Activated CD4-positive, alpha-beta T cell treated with anti-CD3 and anti-CD28 coated beads, Interleukin-2, Interleukin-4, amounts not matched to agents 100 ng/mL and 50 ng/mL, durations not matched to agents 16 hours and 8 hours (primary cell): ENCODE measurements at regions not wholly inside any gene's neighbourhood (a gene's known extent, or its start where the extent isn't known, plus 50 kb on each side); places are given as distances from the start of the nearest gene placed in this dataset.
"Not testable (repeated sequence)": the region's sequence is repeated elsewhere in the genome, so short reads cannot be mapped to it uniquely, and the experiment has no call there.

Experiments
- DNase-seq: peaks from one replicate; pipeline ENCODE4 v3.0.0-alpha.2; 2020; ENCODE audit warnings: low spot score

- DNase-seq: no peak
Measured at GRCh38 chr2:118464546-118465265, 376.4 kb downstream of the INSIG2 start.

DNA sequence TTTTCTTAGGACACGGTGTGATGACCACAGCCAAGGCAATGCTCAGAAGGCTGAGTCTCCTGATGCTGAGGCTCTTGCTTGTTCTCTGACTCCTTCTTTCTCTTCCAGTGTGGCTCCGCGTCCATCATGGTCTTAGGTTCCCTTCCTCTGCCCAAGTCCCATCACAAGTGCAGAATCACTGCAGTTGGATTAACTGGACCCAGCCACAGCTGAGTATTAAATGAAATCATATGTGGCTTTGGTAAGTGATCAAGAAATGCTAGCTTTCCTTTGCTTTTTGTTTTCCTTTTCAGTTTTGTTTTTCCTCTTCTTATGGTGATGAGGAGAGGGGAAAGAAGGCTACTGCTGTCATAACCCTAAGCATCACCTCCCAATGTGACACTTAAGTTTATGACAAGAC lies 375.8 kb downstream of the INSIG2 start:
- no peak for DNase-seq

DNA sequence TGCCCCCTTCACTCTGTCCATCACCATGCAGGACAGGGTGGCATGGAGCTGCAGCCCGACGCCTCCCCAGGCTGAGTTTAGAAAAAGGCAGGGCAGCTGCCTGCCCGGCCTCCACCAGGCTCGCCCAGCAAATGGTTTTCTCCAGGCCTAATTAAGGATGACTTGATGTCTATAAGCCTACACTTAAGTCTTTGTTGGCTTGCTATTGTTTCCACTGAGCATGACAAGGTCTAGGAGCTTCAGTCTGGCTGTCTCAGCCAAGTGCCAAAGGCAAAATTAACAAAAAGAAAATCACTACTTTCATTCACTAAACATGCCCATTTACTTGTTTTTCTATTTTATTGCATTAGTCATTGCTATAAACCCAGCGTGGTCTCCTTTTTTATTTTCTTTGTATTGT lies 372.2 kb downstream of the INSIG2 start:
- DNase-seq: no peak

DNA sequence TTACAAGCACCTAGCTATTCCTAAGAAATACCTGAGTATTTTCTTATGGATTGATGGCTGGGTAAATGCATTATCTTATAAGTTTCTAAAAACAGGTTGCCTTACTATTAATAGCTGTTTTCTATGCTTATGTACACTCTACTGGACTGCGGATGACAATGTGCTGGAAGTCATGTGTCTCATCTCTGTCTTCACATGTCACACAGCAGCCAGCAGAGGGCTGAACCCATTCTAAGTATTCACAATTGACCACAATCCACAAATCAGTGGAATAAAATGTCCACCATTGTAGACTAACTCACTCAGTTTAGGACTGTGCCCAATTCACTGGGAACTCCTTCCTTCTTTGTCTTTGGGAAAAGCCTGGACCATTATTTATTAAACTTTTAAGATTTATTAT lies 371.2 kb downstream of the INSIG2 start:
- no peak for DNase-seq

DNA sequence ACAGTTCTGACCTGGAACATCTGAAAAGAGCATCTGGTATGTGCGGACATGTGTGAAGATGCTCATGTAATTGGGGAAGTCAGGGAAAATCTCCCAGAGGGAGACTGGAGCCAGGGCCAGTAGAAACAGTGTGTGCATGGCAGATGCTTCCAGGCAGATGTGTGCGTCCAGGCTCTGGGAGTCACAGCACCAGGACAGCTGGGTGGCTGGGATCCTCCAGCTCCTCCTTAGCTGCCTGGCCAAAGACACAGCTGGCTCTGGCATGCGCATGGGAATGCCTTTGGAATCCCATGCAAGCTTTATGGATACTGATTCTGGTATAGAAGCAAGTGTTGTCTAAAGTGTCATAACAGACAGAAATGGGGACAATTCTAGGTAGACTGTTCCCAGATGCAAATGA lies 369.7 kb downstream of the INSIG2 start:
- DNase-seq: no peak

GRCh38 chr2:118449401-118449800 lies 361.1 kb downstream of the INSIG2 start:
- no peak for DNase-seq

DNA sequence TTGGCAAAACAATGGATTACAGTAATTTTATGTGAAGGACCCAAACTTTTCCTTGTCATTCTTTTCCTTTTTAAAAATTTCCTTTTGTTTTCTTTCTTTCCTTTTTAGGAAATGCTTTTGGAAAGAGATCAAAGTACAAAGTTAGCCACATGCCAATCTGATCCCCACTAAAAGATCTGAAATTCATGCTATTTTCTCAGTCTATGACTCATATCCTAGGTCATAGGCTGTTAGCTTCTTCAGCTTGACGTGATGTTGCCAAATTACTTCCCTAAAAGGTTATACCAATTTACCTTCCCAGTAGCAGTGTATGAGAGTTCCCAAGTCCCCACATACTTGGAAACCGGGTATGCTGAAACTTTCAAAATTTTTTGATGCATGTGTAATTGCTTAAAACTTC lies 355.3 kb downstream of the INSIG2 start:
- DNase-seq: no peak

- DNase-seq: no peak
Measured at GRCh38 chr2:118442996-118443553, 354.8 kb downstream of the INSIG2 start.

DNA sequence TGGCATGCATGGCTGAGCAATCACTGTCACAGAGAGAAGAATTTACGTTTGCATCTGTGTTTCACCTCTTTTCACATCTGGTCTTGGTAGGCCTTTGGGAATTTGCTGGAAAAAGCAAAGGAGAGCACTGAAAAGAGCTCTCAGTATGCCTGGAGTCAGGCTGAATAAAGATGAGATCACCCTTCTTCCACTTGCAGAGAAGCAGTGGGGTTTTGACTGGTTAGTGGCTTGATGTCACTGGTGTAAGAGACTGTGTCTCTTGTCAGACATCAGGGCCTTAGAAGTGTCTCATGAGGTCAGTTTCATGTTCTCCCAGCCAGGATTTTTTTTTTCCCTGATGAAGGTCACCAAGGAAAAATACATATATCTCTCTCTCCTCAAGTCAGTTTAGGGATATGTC lies 353.8 kb downstream of the INSIG2 start:
- no peak for DNase-seq

GRCh38 chr2:118440404-118441098 lies 352.3 kb downstream of the INSIG2 start:
- DNase-seq: no peak

GRCh38 chr2:118437501-118437900 lies 349.2 kb downstream of the INSIG2 start:
- DNase-seq: no peak

GRCh38 chr2:118431997-118432396 lies 343.7 kb downstream of the INSIG2 start:
- no peak for DNase-seq

DNA sequence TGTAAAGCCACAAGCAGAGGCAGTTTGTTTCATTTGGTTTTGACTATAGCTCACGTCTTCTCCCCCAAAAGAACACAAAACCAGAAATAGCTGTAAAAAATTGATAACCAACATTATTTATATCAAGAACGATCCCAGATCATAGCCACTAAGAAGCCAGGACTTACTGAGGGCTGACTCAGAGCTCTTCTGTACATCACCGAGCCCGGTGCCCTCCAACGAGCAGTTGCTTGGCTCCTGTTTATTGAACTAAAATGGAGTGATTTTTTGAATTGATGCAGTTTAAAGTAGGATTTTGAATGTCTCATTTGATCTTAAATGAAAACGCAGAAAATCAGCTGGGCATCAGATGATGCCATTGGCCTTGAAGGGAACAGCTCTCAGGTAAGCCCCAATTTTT lies 343.3 kb downstream of the INSIG2 start:
- no peak for DNase-seq

- no peak for DNase-seq
Measured at GRCh38 chr2:118431165-118431517, 342.9 kb downstream of the INSIG2 start.

DNA sequence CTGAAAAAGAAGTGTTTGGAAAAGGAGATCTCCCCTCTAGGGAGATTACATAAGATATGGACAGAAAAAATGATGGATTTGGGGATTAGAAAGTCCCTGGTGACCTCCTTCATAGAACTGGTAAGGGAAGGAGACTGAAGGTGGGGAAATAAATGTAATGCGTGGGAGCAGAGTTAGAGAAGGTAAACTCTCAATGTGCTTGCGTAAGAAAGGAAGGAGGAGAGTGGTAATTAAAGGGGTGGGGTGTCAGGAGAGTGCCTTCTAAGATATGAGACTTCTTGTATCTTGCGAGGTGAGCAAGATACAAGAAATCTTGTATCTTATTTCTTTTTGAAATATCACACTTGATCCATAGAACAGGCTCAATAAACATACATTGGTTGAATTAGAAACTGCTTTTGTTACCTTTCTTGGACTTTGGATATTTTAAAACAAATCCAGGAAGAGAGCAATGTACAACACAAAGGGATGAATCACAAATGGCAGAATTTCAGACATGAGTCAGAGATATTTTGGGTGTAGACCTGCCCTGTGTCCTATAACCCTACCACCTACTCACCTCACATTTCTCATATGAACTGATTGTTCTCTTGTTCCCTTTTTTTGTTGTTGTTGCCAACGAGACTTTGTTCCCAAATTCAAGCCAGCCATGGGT lies 342.4 kb downstream of the INSIG2 start:
- no peak for DNase-seq

DNA sequence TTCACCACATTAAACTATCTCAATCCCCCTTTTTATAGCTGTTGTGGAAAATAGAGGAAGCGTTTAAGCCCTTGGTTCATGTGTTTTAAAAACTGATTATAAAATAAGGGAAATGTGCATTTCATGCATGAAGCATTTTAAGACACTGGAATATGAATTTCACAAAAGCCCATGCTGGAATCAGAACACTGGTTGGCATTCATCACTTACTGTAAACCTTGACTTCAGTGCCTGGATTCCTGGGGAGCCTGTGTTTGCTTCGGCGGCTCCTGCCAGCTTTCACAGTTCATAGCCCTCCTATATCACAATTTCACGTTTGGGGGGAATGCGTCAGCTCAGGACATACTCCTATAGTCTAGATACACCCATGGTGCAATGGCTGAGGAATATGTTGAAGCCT lies 336.9 kb downstream of the INSIG2 start:
- DNase-seq: no peak

- DNase-seq: no peak
Measured at GRCh38 chr2:118423776-118424175, 335.5 kb downstream of the INSIG2 start.

DNA sequence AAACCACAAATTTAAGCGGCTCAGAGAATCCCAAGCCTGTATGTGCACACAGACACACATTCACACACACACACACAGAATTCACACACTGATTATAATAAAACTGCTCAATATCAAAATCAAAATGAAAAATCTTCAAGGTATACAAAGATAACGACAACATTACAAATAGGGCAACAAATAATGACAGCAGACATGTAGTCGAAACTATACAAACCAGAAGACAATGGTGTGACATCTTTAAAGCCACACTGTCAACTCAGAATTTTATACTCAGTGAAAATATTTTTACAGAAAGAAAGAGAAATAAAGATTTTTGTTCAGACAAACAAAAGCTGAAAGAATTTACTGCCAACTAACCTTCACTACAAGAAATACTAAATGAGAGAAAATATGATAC lies 333.4 kb downstream of the INSIG2 start:
- DNase-seq: no peak

GRCh38 chr2:118417406-118418120 lies 329.3 kb downstream of the INSIG2 start:
- DNase-seq: no peak

GRCh38 chr2:118415186-118415585 lies 326.9 kb downstream of the INSIG2 start:
- not testable (repeated sequence) for DNase-seq

- DNase-seq: peak; percentile 6
Measured at GRCh38 chr2:118403658-118404451, 315.6 kb downstream of the INSIG2 start.

- no peak for DNase-seq
Measured at GRCh38 chr2:118388771-118389170, 300.5 kb downstream of the INSIG2 start.
